AG09309 (cell line): ENCODE measurements at regions not wholly inside any gene's neighbourhood (a gene's known extent, or its start where the extent isn't known, plus 50 kb on each side); places are given as distances from the start of the nearest gene placed in this dataset.

Source experiments
- DNase-seq: peaks from one replicate; pipeline ENCODE4 v3.0.0-alpha.2; 2010; ENCODE audit warnings: low read depth
- H3K4me3 ChIP-seq: 2 replicates; pipeline ENCODE4 v1.5.1; 2011; ENCODE audit warnings: mild to moderate bottlenecking, low read depth, low read length, moderate library complexity; ENCODE audit not compliant: control insufficient read depth
- TF ChIP-seq, protein P1 (sequence below): IDR thresholded peaks from 2 replicates; pipeline ENCODE4 v1.5.1; 2011; ENCODE audit warnings: mild to moderate bottlenecking, low read depth, low read length, inconsistent platforms; ENCODE audit not compliant: insufficient read depth, control insufficient read depth; ENCODE audit errors: missing control alignments

DNA sequence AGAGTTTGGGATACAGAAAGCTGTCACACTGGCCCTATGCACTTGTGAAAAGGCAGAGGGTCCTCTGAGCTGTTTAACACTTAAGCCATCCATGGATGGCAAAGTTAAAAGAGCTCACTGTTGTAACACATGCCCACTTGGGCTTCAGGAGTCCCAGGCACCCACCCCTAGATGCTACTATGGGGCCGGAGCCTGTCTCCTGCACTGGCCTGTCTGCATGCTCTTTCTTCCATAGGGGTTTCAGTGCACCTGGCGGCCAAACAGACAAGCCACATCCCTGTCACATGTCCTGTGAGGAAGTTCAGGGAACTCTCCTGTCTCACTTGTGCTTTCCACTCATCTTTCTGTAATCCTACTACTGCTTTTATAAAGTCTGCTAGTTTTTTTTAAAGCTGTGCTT lies 2586.0 kb downstream of the PCDH7 start:
- TF ChIP-seq, protein P1, sequence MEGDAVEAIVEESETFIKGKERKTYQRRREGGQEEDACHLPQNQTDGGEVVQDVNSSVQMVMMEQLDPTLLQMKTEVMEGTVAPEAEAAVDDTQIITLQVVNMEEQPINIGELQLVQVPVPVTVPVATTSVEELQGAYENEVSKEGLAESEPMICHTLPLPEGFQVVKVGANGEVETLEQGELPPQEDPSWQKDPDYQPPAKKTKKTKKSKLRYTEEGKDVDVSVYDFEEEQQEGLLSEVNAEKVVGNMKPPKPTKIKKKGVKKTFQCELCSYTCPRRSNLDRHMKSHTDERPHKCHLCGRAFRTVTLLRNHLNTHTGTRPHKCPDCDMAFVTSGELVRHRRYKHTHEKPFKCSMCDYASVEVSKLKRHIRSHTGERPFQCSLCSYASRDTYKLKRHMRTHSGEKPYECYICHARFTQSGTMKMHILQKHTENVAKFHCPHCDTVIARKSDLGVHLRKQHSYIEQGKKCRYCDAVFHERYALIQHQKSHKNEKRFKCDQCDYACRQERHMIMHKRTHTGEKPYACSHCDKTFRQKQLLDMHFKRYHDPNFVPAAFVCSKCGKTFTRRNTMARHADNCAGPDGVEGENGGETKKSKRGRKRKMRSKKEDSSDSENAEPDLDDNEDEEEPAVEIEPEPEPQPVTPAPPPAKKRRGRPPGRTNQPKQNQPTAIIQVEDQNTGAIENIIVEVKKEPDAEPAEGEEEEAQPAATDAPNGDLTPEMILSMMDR, result no peak
- no peak for DNase-seq
- no peak overlapping the region for H3K4me3 ChIP-seq

DNA sequence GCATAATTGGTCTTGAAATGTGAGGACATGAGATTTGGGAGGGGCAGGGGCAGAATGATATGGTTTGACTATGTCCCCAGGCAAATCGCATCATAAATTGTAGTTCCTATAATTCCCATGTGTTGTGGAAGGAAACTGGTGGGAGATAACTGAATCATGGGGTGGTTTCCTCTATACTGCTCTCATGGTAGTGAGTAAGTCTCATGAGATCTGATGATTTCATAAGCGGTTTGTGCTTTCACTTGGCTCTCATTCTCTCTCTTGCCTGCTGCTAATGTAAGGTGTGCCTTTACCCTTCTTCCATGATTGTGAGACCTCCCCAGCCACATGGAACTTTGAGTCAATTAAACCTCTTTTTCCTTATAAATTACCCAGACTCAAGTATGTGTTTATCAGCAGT lies 2595.9 kb downstream of the PCDH7 start:
- no peak overlapping the region for H3K4me3 ChIP-seq
- TF ChIP-seq, protein P1, result no peak
- DNase-seq, result no peak

DNA sequence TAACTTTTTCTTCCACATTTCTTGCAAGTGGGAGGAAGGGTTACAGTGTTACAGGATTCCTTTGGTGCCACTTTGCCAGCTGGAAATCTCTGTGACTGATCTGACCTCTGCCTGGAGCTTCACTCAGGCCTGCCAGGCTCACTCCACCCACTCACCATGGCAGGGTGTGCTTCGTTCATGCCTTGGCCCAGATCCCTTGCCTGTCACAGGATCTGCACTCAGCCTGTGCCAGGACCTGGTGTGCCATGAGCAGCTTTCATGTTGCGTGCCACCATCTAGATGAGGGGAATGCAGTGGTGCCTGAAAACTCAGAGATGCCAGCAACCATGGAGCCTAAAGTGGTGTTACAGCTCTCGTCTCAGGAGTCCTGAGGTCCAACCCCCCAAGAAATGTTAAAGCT lies 2596.4 kb downstream of the PCDH7 start:
- no peak for DNase-seq
- TF ChIP-seq, protein P1, result no peak
- H3K4me3 ChIP-seq, result no peak overlapping the region

DNA sequence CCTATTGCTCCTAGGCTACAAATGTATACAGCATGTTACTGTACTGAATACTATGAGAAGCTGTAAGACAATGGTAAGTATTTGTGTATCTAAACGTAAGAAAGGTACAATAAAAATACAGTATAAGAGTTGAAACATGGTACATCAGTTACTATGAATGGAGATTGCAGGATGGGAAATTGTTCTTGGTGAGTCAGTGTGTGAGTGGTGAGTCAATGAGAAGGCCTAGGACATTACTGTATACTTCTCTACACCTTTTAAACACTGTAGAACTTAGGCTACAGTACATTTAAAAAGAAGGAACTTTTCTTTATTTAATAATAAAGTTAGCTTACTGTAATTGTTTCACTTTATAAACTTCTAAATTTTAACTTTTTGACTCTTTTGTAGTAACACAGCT lies 2603.2 kb downstream of the PCDH7 start:
- DNase-seq, result no peak
- TF ChIP-seq, protein P1, result no peak
- H3K4me3 ChIP-seq, result no peak overlapping the region

DNA sequence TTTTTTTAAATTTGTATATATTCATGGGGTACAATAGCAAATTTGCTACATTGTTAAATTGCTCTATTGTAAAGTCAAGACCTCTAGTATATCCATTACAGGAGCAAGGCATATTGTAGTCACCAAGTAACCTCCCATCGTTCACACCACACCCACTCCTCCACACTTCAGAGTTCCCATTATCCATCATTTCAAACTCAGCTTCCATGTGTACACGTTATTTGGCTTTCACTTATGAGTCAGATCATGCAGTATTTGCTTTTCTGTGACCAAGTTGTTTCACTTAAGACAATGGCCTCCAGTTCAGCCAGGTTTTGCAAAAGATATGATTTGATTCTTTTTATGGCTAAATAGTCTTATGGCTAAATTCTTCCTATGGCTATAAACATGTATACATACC lies 2614.2 kb downstream of the PCDH7 start:
- DNase-seq, result no peak
- no peak overlapping the region for H3K4me3 ChIP-seq
- TF ChIP-seq, protein P1, result no peak

DNA sequence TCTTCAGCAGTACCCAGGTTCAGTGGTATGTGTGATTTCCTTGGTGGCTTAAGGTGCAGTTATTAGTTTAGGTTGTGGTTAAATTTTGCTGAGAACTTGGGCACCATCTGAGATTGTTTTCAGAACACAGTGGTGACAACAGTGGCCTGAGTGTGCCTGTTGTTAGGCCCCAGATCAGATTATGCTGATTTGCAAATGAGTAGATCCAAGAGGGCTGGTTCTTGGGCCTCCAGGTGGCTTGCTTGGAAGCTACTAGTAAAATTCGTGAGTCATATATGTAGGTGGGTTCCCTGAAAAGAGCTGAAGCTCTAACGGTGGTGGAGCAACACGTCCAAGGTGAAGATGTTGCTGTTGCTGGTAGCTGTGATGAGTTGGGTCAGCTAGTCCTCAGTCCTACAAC lies 2619.6 kb downstream of the PCDH7 start:
- no peak overlapping the region for H3K4me3 ChIP-seq
- no peak for DNase-seq
- TF ChIP-seq, protein P1, result no peak

DNA sequence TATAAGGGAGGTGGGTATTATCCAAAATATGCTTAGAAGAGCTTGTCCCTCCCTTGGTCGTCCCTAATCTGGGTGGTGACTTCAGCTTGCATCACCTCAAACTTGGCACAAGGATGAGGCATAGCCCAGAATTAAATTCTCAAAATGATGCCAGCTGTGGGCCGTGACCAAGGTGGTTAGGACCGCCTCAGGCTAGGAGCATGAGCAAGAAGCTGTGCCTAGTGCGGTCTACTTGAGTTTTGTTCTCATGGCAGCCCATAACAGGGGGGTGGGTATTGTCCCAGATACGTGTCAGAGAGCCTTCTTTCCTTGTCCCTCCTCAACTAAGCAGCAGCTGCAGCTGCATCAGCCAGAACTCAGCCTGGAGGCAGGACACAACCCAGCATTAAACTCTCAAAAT lies 2620.0 kb downstream of the PCDH7 start:
- no peak overlapping the region for H3K4me3 ChIP-seq
- TF ChIP-seq, protein P1, result no peak
- DNase-seq, result no peak
